HG02588 (cell line): ENCODE measurements at regions not wholly inside any gene's neighbourhood (a gene's known extent, or its start where the extent isn't known, plus 50 kb on each side); places are given as distances from the start of the nearest gene placed in this dataset.
"Not testable (repeated sequence)": the region's sequence is repeated elsewhere in the genome, so short reads cannot be mapped to it uniquely, and the experiment has no call there.

ENCODE experiments used
- ATAC-seq: cut with Tn5 transposase; IDR thresholded peaks from one replicate; pipeline ENCODE4 v1.9.1; 2021; ENCODE audit warnings: mild to moderate bottlenecking, moderate library complexity; ENCODE audit not compliant: unreplicated experiment

DNA sequence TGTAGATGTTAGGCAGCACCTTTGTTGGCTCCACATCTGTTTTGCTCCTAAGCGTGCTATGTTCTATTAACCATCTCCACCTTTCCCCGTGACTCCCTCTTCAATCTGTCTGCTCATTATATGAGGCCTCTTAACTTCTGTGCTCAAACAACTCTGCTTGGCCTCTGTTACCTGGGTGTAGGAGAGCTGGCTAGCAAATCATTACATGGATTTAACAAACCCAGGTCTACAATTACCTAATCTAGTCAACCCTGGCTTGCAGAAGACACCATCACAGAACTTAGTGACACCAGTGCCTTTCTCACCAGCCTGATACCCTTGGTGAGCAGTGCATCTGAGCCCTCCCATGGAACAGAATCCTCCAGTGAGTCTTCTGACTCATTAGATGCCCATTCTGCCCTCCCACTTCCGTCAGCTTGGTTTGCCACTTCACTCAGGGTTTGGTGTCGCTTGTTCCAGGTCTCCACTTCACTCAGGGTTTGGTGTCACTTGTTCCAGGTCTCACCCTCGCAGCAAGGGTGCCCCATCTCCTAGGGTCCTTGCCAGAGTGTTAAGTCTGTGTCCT, 92.0 kb upstream of the KIF26B start:
- ATAC-seq = no peak

DNA sequence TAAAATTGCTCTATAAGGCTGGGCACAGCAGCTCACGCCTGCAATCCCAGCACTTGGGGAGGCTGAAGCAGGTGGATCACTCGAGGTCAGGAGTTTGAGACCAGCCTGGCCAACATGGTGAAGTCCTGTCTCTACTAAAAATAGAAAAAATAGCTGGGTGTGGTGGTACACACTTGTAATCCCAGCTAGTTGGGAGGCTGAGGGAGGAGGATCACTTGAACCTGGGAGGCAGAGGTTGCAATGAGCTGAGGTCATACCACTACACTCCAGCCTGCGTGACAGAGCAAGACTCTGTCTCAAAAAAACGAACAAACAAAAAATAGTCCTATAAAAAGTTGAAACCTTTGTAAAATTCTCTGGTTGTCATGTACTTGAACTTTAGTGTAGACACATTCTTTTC, 93.0 kb upstream of the KIF26B start:
- ATAC-seq = not testable (repeated sequence)

- no peak for ATAC-seq
Observed at GRCh38 chr1:245060684-245061374, 94.0 kb upstream of the KIF26B start.

DNA sequence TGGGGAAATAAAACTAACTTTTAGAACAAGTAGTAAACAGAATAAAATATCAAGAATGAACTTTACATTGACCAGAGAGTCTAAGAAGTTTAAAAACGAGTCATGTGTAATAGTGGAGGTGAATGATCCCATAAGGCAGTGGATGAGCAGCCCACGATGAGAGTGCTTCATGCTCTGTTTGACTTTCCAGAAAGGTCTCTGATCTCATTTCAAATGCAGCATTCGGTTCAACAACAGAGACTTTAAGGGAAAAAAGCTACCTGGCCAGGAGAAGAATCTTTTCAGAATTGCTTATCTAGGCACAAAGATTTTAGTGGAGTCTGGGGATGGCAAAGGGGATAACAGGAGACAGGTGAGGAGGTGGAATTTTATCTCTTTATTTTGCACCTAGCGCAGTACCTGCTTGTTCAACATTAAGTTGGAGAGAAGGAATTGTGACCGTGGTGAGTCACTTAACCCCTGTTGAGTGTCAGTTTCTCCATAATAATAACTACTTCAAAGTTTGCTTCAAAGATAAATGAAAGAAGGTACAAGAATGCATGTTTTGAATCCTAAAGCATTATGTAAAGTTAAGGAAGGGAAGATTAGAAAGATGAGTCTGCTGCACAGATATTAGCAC, 94.9 kb upstream of the KIF26B start:
- ATAC-seq = no peak

- no peak for ATAC-seq
Observed at GRCh38 chr1:245058882-245059281, 95.9 kb upstream of the KIF26B start.

DNA sequence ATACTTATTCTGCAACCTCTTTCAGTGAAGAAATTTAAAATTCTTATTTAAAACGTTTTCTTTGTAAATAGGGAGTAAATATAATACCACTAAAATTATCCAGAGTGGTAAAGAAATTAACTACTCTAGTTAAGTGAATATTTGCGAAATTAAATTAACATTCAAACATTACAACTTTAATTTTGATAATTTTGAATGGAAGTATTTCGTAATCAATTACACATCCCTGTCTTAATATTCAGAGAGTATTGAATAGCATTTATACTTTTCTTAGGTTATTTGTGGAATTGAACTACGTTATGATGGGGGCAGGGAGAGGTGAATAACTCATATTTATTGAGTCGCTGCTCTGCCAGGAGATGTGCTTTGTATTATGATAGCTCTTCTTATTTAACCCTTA, 96.3 kb upstream of the KIF26B start:
- ATAC-seq = no peak

DNA sequence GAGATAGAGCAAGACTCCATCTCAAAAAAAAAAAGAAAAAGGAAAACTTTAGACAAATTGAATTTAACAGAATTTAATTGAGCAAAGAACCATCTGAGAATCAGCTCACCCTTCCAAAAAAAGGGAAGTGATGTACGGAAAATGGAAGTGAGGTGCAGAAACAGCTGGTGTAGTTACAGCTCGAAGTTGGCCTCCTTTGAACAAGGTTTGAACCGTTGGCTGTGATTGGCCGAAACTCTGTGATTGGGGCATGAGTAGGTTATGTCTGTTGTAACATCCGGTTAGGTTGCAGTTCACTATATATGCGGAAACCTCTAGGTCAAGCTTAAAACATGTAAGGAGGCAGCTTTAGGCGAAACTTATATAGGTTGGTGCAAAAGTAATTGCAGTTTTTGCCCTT, 97.9 kb upstream of the KIF26B start:
- no peak for ATAC-seq

DNA sequence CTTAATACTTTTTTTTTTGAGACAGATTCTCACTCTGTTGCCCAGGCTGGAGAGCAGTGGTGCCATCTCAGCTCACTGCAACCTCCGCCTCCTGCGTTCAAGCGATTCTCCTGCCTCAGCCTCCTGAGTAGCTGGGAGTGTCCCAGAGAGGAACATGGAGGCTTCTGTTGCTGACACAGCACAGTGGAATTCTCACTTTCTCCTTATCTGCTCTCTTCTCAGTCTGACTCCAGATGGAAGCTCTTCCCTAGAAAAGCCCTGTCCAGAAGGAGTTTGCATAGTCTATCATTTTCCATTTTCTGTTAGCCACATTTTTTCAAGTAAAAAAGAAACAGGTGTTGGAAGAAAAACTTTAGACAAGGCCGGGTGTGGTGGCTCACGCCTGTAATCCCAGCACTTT, 98.5 kb upstream of the KIF26B start:
- not testable (repeated sequence) for ATAC-seq

- no peak for ATAC-seq
Observed at GRCh38 chr1:245055752-245056151, 99.0 kb upstream of the KIF26B start.

DNA sequence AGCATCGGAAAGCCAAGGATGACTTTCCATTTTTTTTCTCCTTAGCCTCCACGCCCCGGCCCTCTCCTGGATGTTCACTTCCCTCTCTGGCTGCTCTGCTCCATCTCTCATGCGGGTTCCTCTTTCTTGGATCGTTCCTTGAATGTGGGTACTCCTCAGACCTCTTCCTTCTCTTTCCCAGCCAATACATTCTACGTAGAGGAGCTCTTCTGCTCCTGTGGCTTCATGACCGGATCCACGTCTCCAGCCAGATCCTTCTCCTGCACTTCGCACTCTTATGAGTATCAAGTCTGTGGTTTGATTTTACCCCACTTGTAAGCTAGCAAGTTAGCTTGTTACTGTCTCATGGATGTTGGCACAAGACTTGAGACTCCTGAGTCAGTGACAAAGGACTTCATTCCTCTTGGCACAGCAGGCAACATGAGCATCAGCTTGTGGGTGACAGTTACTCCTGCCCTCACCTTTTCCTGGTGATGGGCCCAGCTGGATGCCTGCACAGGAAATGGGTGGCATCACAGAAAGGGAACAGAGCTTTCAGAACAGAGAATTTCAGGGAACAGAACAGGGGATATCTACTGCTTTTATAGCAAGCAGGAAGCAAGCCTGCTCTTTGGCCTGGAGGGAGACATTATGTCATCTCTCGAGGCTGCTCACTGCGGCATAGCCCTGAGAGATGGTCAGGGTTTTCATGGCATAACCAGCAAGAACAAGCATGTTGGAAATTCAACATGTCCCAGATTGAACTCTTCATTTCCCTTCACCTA, 100.1 kb upstream of the KIF26B start:
- ATAC-seq = no peak

DNA sequence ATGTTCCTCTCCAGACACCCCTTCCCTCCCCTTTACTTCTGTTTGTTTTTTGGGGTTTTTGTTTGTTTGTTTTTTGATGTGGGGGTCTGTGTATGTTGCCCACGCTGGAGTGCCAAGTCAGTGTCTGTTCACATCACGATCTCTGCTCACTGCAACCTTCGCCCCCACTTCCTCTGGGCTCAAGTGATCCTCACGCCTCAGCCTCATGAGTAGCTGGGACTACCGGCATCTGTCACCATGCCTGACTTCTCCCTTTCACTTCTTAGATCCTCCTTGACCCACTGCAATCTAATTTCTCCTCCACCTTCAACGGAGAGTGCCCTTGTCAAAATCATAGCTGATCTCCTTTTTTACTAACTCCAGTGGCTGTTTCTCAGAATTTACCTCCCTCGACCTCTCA, 100.7 kb upstream of the KIF26B start:
- ATAC-seq = no peak

GRCh38 chr1:245052258-245052657, 102.5 kb upstream of the KIF26B start:
- ATAC-seq = no peak

- no peak for ATAC-seq
Observed at GRCh38 chr1:245051349-245052221, 103.2 kb upstream of the KIF26B start.

GRCh38 chr1:245046769-245047168, 108.0 kb upstream of the KIF26B start:
- no peak for ATAC-seq

GRCh38 chr1:245046315-245046714, 108.5 kb upstream of the KIF26B start:
- ATAC-seq = no peak

- no peak for ATAC-seq
Observed at GRCh38 chr1:245045087-245045881, 109.5 kb upstream of the KIF26B start.

- no peak for ATAC-seq
Observed at GRCh38 chr1:245043611-245043940, 111.2 kb upstream of the KIF26B start.

DNA sequence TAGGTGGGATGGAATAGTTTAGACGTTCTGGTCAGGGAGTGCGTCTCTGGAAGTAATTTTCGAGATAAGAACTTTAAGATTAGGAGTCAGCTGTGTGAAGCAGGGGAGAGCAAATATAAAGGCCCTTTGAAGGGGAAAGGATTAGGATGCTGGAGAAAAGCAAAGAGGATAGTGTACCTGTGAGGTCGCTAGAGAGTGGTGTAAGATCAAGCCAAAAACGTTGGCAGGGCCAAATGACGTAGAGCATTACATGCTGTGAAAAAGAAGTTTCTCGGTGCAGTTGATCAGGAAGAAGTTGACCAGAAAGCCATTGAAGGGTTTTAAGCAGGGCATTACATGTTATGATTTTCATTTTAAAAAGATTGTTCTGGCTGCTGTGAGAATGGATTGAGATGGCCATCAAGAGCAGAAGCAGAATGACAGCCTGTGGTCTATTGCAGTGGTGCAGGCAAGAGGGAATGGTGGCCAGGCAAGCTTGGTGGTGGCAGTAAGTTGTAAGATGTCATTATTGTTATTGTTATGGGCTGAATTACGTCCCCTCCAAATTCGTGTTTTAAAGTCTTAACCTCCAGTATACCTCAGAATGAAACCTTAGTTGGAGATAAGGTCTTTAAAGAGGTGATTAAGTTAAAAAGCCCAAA, 113.6 kb upstream of the KIF26B start:
- no peak for ATAC-seq

GRCh38 chr1:245039196-245039595, 115.6 kb upstream of the KIF26B start:
- no peak for ATAC-seq

DNA sequence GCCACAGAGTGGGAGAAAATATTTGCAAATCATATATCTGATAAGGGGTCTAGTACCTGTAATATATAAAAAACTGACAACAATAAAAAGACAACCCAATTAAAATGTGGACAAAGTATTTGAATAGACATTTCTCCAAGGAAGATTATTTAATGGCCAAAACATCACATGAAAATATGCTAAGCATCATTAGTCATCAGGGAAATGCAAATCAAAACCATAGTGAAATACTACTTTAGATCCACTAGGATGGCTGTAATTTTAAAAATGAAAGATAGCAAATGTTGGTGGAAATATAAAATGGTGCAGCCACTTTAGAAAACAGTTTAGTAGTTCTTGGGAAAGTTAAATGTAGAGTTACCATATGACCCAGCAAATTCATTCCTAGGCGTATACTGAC, 118.7 kb upstream of the KIF26B start:
- no peak for ATAC-seq
